Ectodermal cell (in vitro differentiated cells): ENCODE measurements at regions not wholly inside any gene's neighbourhood (a gene's known extent, or its start where the extent isn't known, plus 50 kb on each side); places are given as distances from the start of the nearest gene placed in this dataset.

Experiments
- H3K27ac ChIP-seq: 2 replicates; pipeline ENCODE4 v1.7.0; 2013; ENCODE audit warnings: mild to moderate bottlenecking, low read depth, low read length; ENCODE audit not compliant: insufficient read depth, poor library complexity, severe bottlenecking
- H3K27me3 ChIP-seq: 2 replicates; pipeline ENCODE4 v1.7.0; 2013; ENCODE audit warnings: mild to moderate bottlenecking, low read length; ENCODE audit not compliant: insufficient read depth, control insufficient read depth, poor library complexity, severe bottlenecking
- H3K36me3 ChIP-seq: one replicate; pipeline ENCODE4 v1.7.0; 2013; ENCODE audit warnings: low read length; ENCODE audit not compliant: control insufficient read depth, insufficient read depth
- H3K4me1 ChIP-seq: one replicate; pipeline ENCODE4 v1.7.0; 2013; ENCODE audit warnings: low read length; ENCODE audit not compliant: control insufficient read depth, insufficient read depth
- H3K4me3 ChIP-seq: 2 replicates; pipeline ENCODE4 v1.7.0; 2013; ENCODE audit warnings: low read depth, low read length, control low read depth; ENCODE audit not compliant: insufficient read depth
- H3K9me3 ChIP-seq: 2 replicates; pipeline ENCODE4 v1.7.0; 2013; ENCODE audit warnings: mild to moderate bottlenecking, low read length, moderate library complexity; ENCODE audit not compliant: control insufficient read depth
- WGBS, 2 experiments: methylation state at CpG; one replicate each; pipeline ENCODE4 v1.1.7; 2013; ENCODE audit warnings: missing lambda C conversion rate in 2 of 2; 5-methylcytosine and 5-hydroxymethylcytosine counted together

- Histone ChIP-seq H3K4me1 (no peaks in the 10 kb centered on the region), H3K36me3 (no peaks in the 10 kb centered on the region), H3K27ac (no peak overlapping the region), H3K27me3 (no peaks in the 10 kb centered on the region), H3K4me3 (no peak overlapping the region), H3K9me3 (peaks cover 2% of the 10 kb centered on the region)
Observed at GRCh38 chr9:101880846-101881245, 142.4 kb upstream of the GRIN3A start.

GRCh38 chr9:101878734-101879133, 140.3 kb upstream of the GRIN3A start:
- Histone ChIP-seq H3K27me3 (no peaks in the 10 kb centered on the region), H3K27ac (no peak overlapping the region), H3K36me3 (no peaks in the 10 kb centered on the region), H3K9me3 (no peaks in the 10 kb centered on the region), H3K4me1 (no peaks in the 10 kb centered on the region), H3K4me3 (no peak overlapping the region)
- WGBS, 2 experiments, result 77 to 80% methylated on average over 1 to 4 of the region's 4 CpGs

- H3K9me3 ChIP-seq, result no peaks in the 10 kb centered on the region
- H3K4me1 ChIP-seq, result no peaks in the 10 kb centered on the region
- no peak overlapping the region for H3K27ac ChIP-seq
- no peak overlapping the region for H3K4me3 ChIP-seq
- no CpG with 5 or more reads among the region's 1 CpG for WGBS, 2 experiments
- H3K36me3 ChIP-seq, result no peaks in the 10 kb centered on the region
- H3K27me3 ChIP-seq, result no peaks in the 10 kb centered on the region
Observed at GRCh38 chr9:101877439-101877838, 139.0 kb upstream of the GRIN3A start.

- WGBS, 2 experiments, result 66 to 81% methylated on average over 2 of the region's 2 CpGs
- H3K36me3 ChIP-seq, result no peaks in the 10 kb centered on the region
Observed at GRCh38 chr9:101861472-101861871, 123.0 kb upstream of the GRIN3A start.

GRCh38 chr9:101860920-101861319, 122.5 kb upstream of the GRIN3A start:
- H3K9me3 ChIP-seq, result no peaks in the 10 kb centered on the region
- H3K36me3 ChIP-seq, result no peaks in the 10 kb centered on the region
- no peak overlapping the region for H3K27ac ChIP-seq
- no peaks in the 10 kb centered on the region for H3K27me3 ChIP-seq
- H3K4me3 ChIP-seq, result no peak overlapping the region
- 94 to 100% methylated on average over 1 of the region's 1 CpG for WGBS, 2 experiments
- H3K4me1 ChIP-seq, result no peaks in the 10 kb centered on the region

More at GRCh38 chr9:101861472-101861871, 123.0 kb upstream of the GRIN3A start:
- no peak overlapping the region for H3K27ac ChIP-seq
- H3K27me3 ChIP-seq, result no peaks in the 10 kb centered on the region
- no peaks in the 10 kb centered on the region for H3K4me1 ChIP-seq
- H3K4me3 ChIP-seq, result no peak overlapping the region
- no peaks in the 10 kb centered on the region for H3K9me3 ChIP-seq

- Histone ChIP-seq H3K27ac (no peak overlapping the region), H3K9me3 (no peaks in the 10 kb centered on the region), H3K4me3 (no peak overlapping the region), H3K36me3 (no peaks in the 10 kb centered on the region), H3K4me1 (no peaks in the 10 kb centered on the region), H3K27me3 (no peaks in the 10 kb centered on the region)
- WGBS, 2 experiments, result 82 to 83% methylated on average over 3 of the region's 3 CpGs
Observed at GRCh38 chr9:101859620-101860019, 121.2 kb upstream of the GRIN3A start.

- H3K9me3 ChIP-seq, result no peaks in the 10 kb centered on the region
- no peaks in the 10 kb centered on the region for H3K4me1 ChIP-seq
- H3K27ac ChIP-seq, result no peak overlapping the region
- WGBS, 2 experiments, result 69 to 74% methylated on average over 5 of the region's 5 CpGs
- H3K4me3 ChIP-seq, result no peak overlapping the region
- H3K27me3 ChIP-seq, result no peaks in the 10 kb centered on the region
- no peaks in the 10 kb centered on the region for H3K36me3 ChIP-seq
Observed at GRCh38 chr9:101858026-101858425, 119.6 kb upstream of the GRIN3A start.

- Histone ChIP-seq H3K4me3 (no peak overlapping the region), H3K9me3 (peaks cover 2% of the 10 kb centered on the region), H3K27ac (no peak overlapping the region), H3K4me1 (no peaks in the 10 kb centered on the region), H3K36me3 (no peaks in the 10 kb centered on the region), H3K27me3 (no peaks in the 10 kb centered on the region)
- 44 to 46% methylated on average over 1 of the region's 1 CpG for WGBS, 2 experiments
Observed at GRCh38 chr9:101849102-101849707, 110.8 kb upstream of the GRIN3A start.

GRCh38 chr9:101848485-101848919, 110.1 kb upstream of the GRIN3A start:
- Histone ChIP-seq H3K4me3 (no peak overlapping the region), H3K36me3 (no peaks in the 10 kb centered on the region), H3K9me3 (peaks cover 2% of the 10 kb centered on the region), H3K4me1 (no peaks in the 10 kb centered on the region), H3K27ac (no peak overlapping the region), H3K27me3 (no peaks in the 10 kb centered on the region)
- 78 to 83% methylated on average over 6 of the region's 6 CpGs for WGBS, 2 experiments

- H3K4me3 ChIP-seq, result no peak overlapping the region
- H3K9me3 ChIP-seq, result peaks cover under 1% of the 10 kb centered on the region
- H3K27ac ChIP-seq, result no peak overlapping the region
- no peaks in the 10 kb centered on the region for H3K36me3 ChIP-seq
- H3K4me1 ChIP-seq, result no peaks in the 10 kb centered on the region
- H3K27me3 ChIP-seq, result no peaks in the 10 kb centered on the region
- 58 to 66% methylated on average over 4 of the region's 4 CpGs for WGBS, 2 experiments
Observed at GRCh38 chr9:101846161-101846560, 107.7 kb upstream of the GRIN3A start.

GRCh38 chr9:101840694-101841188, 102.3 kb upstream of the GRIN3A start:
- H3K4me3 ChIP-seq, result no peak overlapping the region
- H3K4me1 ChIP-seq, result no peaks in the 10 kb centered on the region
- H3K27me3 ChIP-seq, result no peaks in the 10 kb centered on the region
- no peaks in the 10 kb centered on the region for H3K9me3 ChIP-seq
- no peak overlapping the region for H3K27ac ChIP-seq
- H3K36me3 ChIP-seq, result no peaks in the 10 kb centered on the region
